Retinal pigment epithelial cell (primary cell): ENCODE measurements at regions not wholly inside any gene's neighbourhood (a gene's known extent, or its start where the extent isn't known, plus 50 kb on each side); places are given as distances from the start of the nearest gene placed in this dataset.
A peak's percentile ranks its signal among the peaks of the same experiment; 100 is the strongest.
"Not testable (repeated sequence)": the region's sequence is repeated elsewhere in the genome, so short reads cannot be mapped to it uniquely, and the experiment has no call there.

Experiments
- DNase-seq: peaks from one replicate; pipeline ENCODE4 v3.0.0-alpha.2; 2010; ENCODE audit warnings: low read depth
- H3K4me3 ChIP-seq: 2 replicates; pipeline ENCODE4 v1.5.1; 2011; ENCODE audit warnings: mild to moderate bottlenecking, low read length, control low read depth, moderate library complexity
- TF ChIP-seq, protein P1 (sequence below): conservative IDR thresholded peaks from 2 replicates; pipeline ENCODE4 v1.5.1; 2011; ENCODE audit warnings: low read depth, low read length, control low read depth, inconsistent platforms

DNA sequence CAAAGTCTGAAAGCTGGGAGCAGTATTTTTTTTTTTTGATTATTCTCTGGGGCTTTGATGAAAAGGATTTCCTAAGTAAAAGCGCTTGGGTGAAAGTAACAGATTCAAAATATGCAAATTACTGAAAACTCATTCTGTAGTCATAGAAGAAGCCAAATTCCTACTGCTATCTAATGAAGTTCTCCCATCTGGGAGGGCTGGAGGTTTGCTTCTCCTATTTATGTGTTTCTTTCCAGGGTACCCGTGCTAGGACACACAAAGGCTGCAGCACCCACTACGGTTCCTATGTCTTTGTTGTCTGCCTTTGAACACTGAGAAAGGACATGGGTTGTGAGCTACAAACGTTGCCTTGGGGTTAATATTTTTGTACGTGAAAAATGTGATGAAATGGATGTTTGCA, 324.7 kb upstream of the KAZN start:
- TF ChIP-seq, protein P1, sequence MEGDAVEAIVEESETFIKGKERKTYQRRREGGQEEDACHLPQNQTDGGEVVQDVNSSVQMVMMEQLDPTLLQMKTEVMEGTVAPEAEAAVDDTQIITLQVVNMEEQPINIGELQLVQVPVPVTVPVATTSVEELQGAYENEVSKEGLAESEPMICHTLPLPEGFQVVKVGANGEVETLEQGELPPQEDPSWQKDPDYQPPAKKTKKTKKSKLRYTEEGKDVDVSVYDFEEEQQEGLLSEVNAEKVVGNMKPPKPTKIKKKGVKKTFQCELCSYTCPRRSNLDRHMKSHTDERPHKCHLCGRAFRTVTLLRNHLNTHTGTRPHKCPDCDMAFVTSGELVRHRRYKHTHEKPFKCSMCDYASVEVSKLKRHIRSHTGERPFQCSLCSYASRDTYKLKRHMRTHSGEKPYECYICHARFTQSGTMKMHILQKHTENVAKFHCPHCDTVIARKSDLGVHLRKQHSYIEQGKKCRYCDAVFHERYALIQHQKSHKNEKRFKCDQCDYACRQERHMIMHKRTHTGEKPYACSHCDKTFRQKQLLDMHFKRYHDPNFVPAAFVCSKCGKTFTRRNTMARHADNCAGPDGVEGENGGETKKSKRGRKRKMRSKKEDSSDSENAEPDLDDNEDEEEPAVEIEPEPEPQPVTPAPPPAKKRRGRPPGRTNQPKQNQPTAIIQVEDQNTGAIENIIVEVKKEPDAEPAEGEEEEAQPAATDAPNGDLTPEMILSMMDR = no peak
- H3K4me3 ChIP-seq = no peak overlapping the region
- no peak for DNase-seq

GRCh38 chr1:14279891-14280290, 318.6 kb upstream of the KAZN start:
- not testable (repeated sequence) for DNase-seq, H3K4me3 ChIP-seq

DNA sequence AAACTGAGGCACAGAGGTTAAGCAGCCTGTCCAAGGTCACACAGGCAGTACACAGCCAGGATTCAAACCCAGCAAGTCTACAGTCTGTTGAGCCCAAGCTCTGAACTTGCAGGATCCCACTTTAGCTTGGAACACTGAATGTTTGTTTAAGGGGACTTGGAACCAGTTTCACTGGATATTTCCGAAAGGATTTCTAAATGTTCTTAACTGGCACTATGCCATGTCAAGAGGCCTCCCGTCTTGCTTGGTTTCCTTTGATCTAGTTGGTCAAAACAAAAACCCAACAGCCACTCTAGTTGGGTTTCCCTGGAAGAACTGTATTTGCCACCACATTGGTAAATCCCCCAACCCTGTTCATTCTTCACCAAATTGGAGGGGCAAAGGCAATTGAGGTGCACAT, 317.6 kb upstream of the KAZN start:
- no peak overlapping the region for H3K4me3 ChIP-seq
- DNase-seq = no peak
- TF ChIP-seq, protein P1 = no peak

- H3K4me3 ChIP-seq = no peak overlapping the region
- TF ChIP-seq, protein P1 = no peak
- no peak for DNase-seq
Measured at GRCh38 chr1:14281412-14281811, 317.1 kb upstream of the KAZN start.

GRCh38 chr1:14282707-14283106, 315.8 kb upstream of the KAZN start:
- H3K4me3 ChIP-seq = no peak overlapping the region
- no peak for DNase-seq
- TF ChIP-seq, protein P1 = no peak

DNA sequence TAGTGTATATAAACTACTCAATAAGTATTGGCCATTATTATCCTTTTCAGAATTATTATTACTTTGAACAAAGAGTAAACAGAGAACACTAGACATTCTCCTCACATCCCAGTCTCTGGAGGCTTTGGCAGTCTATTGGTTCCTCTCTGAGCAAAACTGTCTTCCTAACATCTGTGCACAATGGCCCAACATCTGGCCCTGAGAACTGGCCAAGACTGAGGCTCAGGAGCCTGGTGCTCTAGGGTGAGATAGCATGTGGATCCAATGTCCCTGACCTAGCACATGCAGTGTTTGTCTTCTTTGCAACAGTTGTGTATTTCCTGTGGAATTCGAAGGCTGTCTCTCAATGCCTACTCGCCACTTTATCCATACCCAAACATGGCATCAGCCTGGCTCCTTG, 313.2 kb upstream of the KAZN start:
- no peak overlapping the region for H3K4me3 ChIP-seq
- TF ChIP-seq, protein P1 = no peak
- no peak for DNase-seq

DNA sequence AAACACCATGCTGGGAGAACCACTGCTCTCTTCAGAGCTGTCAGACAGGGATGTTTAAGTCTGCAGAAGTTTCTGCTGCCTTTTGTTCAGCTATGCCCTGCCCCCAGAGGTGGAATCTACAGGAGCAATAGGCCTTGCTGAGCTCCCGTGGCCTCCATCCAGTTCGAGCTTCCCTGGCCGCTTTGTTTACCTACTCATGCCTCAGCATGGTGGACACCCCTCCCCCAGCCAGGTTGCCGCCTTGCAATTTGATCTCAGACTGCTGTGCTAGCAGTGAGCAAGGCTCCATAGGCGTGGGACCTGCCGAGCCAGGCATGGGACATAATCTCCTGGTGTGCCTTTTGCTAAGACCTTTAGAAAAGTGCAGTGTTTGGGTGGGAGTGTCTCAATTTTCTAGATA, 307.3 kb upstream of the KAZN start:
- DNase-seq = peak; percentile 46
- H3K4me3 ChIP-seq = not testable (repeated sequence)

DNA sequence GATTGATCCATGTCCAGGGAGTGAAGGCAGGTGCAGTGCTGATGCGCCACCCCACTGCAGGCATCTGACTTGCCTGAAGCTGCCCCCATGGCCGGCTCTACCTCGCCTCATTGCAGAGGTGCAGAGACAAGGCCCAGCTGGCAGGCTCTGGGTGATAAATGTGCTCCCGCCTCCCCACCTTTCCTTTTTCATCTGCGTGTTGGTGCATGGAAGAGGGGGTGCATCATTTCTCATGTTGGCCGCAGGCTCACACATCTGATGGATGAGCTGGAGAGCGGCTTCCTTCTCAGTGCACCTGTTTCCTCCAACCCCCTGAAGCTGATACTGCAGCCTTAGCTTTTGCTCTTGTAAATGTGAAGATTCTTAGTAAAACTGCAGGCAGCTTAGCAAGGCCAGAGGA, 306.0 kb upstream of the KAZN start:
- DNase-seq = no peak
- TF ChIP-seq, protein P1 = no peak
- no peak overlapping the region for H3K4me3 ChIP-seq
